ENCODE measurements at regions not wholly inside any gene's neighbourhood (a gene's known extent, or its start where the extent isn't known, plus 50 kb on each side); places are given as distances from the start of the nearest gene placed in this dataset.

DNA sequence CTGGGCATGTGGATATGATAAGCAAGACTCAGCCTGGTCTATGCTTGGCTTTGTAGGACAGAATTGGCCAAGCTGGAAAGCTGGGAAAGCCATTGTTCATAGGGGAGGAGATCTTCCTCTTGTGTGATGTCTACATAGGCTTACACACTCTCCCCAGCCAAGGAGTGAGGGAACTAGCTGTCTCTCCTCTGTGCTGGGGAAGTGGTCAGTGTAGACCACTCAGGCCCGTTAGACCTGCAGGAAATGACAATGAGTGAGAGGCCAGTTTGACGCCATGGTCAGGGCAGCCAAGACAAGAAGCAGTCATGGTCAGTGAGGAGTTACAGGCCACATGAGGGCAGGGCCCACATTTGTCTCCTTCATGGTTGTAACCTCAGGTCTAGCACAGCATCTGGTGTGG is 159.1 kb upstream of the KL start:
- in situ Hi-C loops (cut with HindIII; ENCODE audit: low pct_unique_long_range_greater_than_20kb, low sequenced_read_pairs) = no loop called here
- DNase-seq (ENCODE audit: low read depth, low spot score) = no peak

DNA sequence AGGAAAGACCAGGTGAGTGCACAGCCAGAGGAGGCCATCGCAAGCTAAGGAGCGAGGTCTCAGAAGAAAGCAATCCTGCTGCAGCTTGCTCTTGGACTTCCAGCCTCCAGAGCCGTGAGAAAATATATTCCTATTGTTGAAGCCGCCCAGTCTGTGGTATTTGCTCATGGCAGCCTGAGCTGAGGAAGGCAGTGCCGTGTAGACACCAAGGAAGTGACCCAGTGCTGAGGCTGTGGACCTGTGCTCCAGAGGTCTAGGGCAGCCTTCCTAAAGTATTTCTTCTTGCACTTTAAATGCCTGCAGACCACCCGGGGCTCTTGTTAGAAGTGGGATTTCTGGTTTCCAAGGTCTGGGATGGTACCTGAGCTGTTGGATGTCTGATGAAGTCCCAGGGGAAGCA is 158.5 kb upstream of the KL start:
- in situ Hi-C loops (cut with HindIII; ENCODE audit: low pct_unique_long_range_greater_than_20kb, low sequenced_read_pairs) = no loop called here
- no peak for DNase-seq (ENCODE audit: low read depth, low spot score)

DNA sequence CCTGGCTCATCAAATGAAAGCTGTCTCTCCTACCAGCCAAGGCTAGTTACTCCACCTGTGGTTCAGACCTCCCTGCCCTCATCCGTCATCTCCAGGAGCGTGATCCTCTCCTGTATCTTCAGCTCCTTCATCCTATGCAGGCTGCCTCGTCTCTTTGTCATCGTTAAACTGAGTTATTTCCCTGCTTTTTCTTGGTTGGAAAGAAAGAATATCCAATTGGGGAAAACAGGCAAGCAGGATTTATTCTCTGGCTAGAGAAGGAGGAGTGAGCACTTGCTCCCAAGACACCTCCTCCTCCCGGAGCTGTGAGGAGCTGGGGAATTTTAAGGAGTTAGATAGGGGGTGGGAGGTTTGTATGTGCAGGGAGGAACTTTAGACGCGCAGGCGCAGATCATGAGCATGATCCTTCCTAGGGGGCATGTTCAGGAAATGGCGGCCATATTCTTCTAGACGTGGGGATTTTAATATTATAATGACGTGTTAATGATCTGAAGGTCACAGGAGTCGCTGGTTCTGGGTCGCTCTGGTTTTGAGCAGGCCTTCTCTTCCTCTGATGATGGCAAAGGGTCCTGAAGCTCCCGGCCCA is 156.4 kb upstream of the KL start:
- in situ Hi-C loops (cut with HindIII; ENCODE audit: low pct_unique_long_range_greater_than_20kb, low sequenced_read_pairs) = no loop called here
- no peak for DNase-seq (ENCODE audit: low read depth, low spot score)

DNA sequence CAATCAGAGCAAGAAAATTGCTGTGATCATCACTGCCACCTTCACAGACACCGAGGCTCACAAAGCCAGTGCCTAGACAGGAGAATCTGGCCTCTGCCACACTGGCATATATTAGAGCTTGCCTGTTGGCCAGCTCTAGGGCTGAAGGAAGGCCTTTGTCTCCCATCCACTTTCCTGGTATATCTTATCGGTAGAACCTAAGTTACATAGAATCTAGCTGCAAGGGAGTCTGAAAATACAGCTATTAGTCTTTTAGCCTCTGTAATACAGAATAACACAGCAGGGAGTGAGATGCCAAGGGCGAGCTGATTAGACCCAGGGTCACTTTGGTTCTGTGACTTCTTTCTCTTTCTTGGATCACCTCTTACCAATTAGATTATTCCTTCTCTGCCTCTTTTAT is 154.9 kb upstream of the KL start:
- in situ Hi-C loops (cut with HindIII; ENCODE audit: low pct_unique_long_range_greater_than_20kb, low sequenced_read_pairs) = no loop called here
- no peak for DNase-seq (ENCODE audit: low read depth, low spot score)

DNA sequence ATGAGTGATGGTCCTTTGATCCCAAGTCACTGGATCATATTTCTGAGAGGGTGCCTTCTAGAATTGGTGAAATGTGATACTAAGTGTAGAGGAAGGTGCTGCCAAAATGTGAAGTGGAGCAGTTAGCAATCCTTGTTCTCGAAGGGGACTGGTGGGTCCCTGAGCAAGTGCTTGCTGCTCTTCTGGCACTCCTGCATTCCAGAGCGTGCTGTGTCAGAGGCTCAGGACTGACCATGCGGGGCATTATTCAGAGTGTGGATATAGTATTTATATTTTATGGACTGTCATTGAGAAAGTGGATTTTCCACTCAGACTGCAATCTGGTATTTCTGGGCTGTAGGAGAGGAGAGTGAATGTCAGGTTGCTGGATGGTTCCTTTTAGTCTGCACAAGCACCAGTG is 152.6 kb upstream of the KL start:
- in situ Hi-C loops (cut with HindIII; ENCODE audit: low pct_unique_long_range_greater_than_20kb, low sequenced_read_pairs) = no loop called here
- DNase-seq (ENCODE audit: low read depth, low spot score) = no peak

DNA sequence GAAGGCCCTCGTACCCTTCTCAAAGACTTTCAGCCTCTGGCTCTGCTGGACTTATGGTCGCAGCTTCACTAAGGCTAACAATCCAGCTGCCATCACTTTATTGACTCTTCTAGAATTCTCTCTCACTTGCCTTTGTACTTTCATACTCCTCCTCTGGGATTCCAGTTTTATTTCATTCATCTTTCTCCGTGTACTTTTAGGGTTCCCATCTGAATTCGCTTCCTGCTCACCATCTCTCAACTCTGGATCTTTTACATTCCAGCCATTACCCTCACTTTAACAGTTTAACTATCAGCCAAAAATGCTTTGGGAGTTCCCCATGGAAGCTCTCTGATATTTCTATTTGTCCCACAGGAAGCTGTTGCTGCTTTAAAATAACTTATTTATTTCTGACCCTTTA is 149.3 kb upstream of the KL start:
- no peak for DNase-seq (ENCODE audit: low read depth, low spot score)
- in situ Hi-C loops (cut with HindIII; ENCODE audit: low pct_unique_long_range_greater_than_20kb, low sequenced_read_pairs) = no loop called here

DNA sequence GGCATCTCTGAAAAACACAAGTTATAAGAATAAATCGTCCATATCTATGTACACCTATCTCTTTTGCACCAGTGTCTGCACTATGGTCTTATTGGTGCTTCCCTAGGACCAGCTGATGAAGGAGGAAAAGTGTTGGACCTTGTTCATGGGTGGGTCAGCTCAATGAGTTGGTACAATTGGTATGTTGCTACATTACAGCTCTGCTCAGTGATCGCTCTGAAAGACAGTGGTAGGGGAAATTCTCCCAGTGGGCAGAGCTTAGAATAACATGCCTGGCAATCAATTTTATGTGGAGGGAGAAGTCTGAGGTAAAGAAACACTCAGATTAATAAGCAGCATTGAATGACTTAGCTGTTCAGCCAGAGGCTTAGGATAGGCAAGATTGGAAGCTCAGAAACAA is 138.7 kb upstream of the KL start:
- in situ Hi-C loops (cut with HindIII; ENCODE audit: low pct_unique_long_range_greater_than_20kb, low sequenced_read_pairs) = no loop called here
- DNase-seq (ENCODE audit: low read depth, low spot score) = no peak

DNA sequence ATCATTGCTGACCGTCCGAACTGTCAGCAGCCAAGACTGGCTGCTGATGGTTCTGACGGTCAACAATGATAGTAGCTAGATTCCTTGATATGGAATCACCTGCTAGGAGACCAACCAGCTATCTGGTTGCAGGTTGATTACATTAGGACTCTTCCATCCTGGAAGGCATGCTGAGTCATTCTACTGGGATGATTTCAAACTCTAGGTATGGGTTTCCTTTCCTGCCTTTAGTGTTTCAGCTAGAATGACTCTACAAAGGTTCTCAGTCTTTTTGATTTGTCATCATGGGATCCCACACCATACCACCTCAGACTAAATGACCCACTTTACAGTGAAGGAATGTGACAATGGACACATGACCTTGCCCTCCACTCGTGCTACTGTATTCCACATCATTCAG is 138.1 kb upstream of the KL start:
- no peak for DNase-seq (ENCODE audit: low read depth, low spot score)
- in situ Hi-C loops (cut with HindIII; ENCODE audit: low pct_unique_long_range_greater_than_20kb, low sequenced_read_pairs) = no loop called here

DNA sequence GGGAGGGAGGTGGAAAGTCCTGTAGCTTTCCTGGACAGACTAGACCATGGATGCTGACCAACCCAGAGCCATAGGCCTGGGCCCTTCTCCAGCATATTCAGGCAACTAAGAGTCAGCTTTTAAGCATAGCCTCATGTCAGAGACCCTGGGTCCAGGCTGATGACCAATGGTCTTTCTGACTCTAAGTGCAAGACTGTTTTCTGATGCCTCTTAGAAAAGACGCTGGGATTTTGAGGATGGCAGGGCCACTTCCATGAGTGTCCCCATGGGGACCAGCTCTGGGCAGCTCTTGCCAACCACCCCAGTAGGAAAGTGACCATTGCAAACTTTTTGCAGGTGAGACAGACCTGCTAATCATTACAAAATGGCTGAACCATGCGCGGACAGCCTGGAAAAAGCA is 135.6 kb upstream of the KL start:
- in situ Hi-C loops (cut with HindIII; ENCODE audit: low pct_unique_long_range_greater_than_20kb, low sequenced_read_pairs) = no loop called here
- no peak for DNase-seq (ENCODE audit: low read depth, low spot score)

DNA sequence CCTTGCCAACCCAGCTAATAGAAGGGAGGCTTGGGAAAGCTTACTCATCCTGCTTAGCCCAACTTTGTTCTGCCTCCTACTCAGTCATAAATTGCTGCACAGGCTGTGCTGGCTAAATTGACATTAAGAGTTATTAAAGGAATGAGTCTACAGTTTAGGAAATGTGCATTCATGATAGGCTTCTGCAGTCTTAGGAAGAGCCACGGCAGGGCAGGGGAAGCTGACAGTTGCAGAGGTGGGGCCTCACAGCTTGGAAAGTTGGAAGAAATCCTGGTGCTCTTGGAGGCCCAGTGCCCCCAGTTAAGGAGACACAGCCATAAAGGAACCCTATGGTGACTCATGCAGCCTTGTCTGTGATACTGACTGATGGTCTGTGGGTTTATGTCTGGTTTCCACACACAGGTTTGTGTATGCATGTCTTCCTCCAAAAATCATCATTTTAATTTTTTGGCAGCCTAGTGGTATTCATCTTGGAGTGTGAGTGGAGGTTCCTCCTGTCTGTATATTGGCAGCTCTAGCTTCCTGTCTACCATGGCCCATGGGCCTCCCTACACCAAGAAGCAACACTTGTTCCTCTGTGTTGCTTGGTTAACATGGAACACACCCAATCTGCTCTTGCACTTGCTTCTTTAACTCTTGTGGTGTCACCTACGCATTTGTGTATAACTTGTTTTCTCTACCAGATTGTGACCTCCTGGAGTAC is 135.0 kb upstream of the KL start:
- in situ Hi-C loops (cut with HindIII; ENCODE audit: low pct_unique_long_range_greater_than_20kb, low sequenced_read_pairs) = no loop called here
- DNase-seq (ENCODE audit: low read depth, low spot score) = no peak

DNA sequence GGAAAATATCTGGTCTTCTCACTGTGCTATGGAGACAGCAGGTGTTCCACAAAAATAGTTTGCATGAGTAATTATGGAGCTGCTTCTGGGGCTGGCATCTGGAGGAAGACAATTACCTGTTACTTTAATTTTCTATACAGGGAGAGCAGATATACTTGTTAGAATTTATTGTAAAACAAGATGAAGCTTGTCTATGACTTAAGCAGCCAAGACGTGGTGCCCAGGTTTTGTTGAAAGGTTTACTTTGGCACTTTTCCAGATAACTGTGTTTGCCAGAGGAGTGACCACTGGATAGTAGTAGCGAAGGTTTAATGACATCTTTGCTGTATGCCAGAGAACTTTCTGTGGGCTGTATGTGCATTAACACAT is 134.5 kb upstream of the KL start:
- in situ Hi-C loops (cut with HindIII; ENCODE audit: low pct_unique_long_range_greater_than_20kb, low sequenced_read_pairs) = no loop called here
- no peak for DNase-seq (ENCODE audit: low read depth, low spot score)

DNA sequence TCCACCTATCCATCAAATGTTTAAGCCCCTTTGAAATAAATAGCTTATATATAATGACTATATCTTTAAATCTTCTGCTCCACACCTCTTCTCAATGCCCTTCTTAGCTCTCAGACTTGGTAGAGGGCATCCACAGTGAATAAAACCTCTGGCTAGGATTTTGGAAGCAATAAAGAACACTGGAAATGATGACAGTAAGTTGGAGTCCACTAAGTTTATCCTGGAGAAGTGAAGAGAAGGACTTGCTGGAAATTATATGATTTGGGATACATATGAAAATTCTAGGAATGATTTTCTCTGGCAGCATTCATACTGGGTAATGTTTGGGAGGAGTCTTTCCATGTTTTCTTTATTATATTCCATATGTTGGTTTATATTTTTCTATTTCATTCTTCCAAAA is 133.5 kb upstream of the KL start:
- in situ Hi-C loops (cut with HindIII; ENCODE audit: low pct_unique_long_range_greater_than_20kb, low sequenced_read_pairs) = no loop called here
- no peak for DNase-seq (ENCODE audit: low read depth, low spot score)

DNA sequence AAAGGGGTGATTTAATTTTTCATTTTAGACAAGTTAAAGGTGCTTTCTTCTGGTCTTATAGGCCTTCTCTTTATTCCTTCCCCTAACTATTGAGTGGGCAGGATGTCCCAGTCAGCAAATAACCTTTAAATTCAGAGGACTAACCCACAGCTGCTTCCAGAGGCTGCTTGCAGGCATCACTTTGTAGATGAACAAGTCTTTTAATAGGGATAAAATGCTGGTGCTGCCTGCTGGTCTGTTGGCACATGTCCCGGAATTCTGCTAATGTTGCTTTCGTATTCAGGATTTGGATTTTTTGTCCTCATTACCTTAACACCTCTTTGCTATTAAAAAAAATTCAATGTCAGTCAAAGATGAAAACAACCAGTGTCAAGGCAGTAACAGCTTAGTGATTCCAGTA is 132.7 kb upstream of the KL start:
- DNase-seq (ENCODE audit: low read depth, low spot score) = no peak
- in situ Hi-C loops (cut with HindIII; ENCODE audit: low pct_unique_long_range_greater_than_20kb, low sequenced_read_pairs) = no loop called here

DNA sequence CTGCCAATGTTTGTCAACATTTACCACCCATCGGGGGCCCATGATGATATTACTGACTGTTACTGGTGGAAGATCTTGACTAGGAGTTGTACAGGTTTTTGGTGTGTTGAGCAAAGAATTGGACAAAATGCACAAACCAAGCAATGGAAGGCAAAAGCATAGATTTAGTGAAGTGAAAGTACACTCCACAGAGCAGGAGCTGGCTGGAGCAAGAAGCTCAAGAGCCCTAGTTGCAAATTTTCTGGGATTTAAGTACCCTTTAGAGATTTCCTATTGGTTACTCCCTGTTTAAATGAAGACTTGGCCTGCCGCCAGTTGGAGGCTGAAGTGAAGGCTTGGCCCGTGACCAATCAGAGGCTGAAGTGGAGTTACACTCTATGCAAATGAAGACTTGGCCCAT is 128.6 kb upstream of the KL start:
- in situ Hi-C loops (cut with HindIII; ENCODE audit: low pct_unique_long_range_greater_than_20kb, low sequenced_read_pairs) = no loop called here
- no peak for DNase-seq (ENCODE audit: low read depth, low spot score)

DNA sequence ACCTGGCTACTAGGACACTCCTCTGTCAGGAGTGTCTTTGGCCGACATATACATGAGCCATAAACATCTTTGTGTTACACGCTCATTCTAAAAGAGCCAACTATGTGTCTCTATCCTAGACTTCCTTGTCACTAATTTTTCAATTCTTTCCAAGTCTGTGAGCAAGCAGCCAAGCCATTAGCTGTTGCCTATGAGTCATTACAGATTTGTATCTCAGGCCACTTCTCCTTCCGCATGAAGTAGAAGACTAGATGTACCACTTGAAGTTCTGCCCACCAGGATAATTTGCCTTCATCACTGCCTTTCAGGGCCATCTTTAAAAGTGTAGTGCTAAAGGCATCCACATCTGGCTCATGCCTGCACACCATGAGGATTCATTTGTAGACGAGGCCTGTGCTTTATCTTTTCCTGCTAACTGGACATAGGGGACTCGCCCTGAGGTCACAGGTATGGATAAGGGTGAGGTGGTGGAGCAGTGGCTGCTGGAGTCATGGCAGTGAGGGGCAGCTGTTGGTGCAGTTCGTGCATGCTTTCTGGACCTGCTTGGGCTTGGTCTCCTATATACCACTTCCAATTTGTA is 126.1 kb upstream of the KL start:
- DNase-seq (ENCODE audit: low read depth, low spot score) = no peak
- in situ Hi-C loops (cut with HindIII; ENCODE audit: low pct_unique_long_range_greater_than_20kb, low sequenced_read_pairs) = no loop called here

DNA sequence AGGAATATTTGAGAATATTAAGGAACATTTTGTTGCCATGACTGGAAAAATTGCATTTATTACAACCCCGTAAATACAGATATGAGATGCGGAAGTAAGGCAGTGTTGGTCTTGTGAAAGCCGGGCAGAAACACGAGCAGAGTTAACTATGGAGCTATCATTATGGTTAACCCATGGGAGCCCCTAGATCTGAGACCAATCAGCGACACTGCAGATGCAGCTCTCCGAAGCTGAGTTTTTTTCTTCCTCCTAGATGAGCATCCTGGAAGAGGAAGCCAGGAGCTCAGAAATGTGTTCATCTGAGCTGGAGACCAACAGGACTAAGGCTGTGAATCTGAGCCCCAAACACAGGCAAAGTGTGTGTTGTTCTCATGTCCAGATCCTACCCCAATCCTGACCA is 123.0 kb upstream of the KL start:
- in situ Hi-C loops (cut with HindIII; ENCODE audit: low pct_unique_long_range_greater_than_20kb, low sequenced_read_pairs) = no loop called here
- no peak for DNase-seq (ENCODE audit: low read depth, low spot score)

DNA sequence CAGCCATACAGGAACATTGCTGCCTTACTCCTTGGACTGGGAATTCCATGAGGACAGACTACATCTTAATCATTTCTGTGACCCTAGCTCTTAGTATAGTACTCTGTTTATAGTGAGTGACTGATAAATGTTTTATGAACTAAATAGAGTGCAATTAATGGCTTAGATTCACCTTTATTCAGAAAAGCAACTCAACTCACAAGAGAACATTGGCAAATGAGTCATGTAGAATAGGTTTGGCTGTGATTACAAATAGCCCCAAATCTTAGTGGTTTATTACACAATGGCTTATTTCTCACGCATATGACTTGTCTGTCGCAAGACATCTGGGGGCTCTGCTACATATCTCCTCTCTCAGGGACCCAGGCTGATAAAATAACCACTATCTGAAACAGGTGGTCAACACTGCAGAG is 121.6 kb upstream of the KL start:
- DNase-seq (ENCODE audit: low read depth, low spot score) = no peak
- in situ Hi-C loops (cut with HindIII; ENCODE audit: low pct_unique_long_range_greater_than_20kb, low sequenced_read_pairs) = no loop called here

DNA sequence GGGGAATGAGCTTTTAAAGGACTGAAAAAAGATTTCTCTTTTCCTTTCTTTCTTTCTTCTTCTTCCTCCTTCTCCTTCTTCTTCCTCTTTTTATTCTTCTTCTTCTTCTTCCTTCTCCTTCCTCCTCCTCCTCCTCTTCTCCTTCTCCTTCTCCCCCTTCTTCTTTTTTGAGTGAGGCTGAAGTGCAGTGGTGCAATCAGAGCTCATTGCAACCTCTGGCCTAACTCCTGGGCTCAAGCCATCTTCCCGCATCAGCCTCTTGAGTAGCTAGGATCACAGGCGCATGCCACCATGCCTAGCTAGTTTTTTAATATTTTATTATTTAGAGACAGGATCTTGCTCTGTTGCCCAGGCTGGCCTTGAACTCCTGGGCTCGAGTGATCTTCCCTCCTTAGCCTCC is 120.9 kb upstream of the KL start:
- in situ Hi-C loops (cut with HindIII; ENCODE audit: low pct_unique_long_range_greater_than_20kb, low sequenced_read_pairs) = no loop called here
- DNase-seq (ENCODE audit: low read depth, low spot score) = no peak

DNA sequence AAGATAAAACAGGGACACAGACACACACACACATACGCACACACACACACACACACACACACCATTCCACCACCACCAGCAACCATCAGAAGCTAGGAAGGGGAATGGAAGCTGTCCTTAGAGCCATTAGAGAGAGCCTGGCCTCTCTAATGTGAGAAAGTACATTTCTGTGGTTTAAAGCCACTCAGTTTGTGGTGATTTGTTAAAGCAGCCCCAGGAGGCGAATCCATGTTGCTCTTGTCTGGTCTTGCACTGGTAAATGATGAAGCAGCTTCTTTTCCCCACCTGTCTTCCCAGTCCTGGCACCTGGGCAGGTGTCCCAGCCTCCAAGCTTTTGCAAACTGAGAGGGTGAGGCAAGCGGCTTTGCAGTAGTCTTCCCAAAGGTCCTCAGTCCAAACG is 118.9 kb upstream of the KL start:
- DNase-seq (ENCODE audit: low read depth, low spot score) = no peak
- in situ Hi-C loops (cut with HindIII; ENCODE audit: low pct_unique_long_range_greater_than_20kb, low sequenced_read_pairs) = no loop called here

All from SK-MEL-5 (cell line).